Panc1 (cell line): ENCODE measurements at regions not wholly inside any gene's neighbourhood (a gene's known extent, or its start where the extent isn't known, plus 50 kb on each side); places are given as distances from the start of the nearest gene placed in this dataset.

ENCODE experiments used
- ATAC-seq: fragments of 200-7000 bp; cut with Tn5 transposase; 2 replicates; pipeline ENCODE4 v1.9.1; 2020; ENCODE audit warnings: mild to moderate bottlenecking, moderate library complexity
- BruUV-seq: library from RNA; stranded (reverse); fragments of 400-500 nt; replicated peaks from 2 replicates; lab custom pipeline; 2021; lab: Mats Ljungman, UMichigan
- CTCF ChIA-PET: fragments of 300-600 bp; sonication (Branson Sonifier 250); formaldehyde crosslinking; loops from one replicate; lab custom pipeline; 2022; ENCODE audit warnings: antibody characterized with exemption; lab: Charles Lee
- POLR2A ChIA-PET: fragments of 300-600 bp; sonication (Branson Sonifier 250); formaldehyde crosslinking; loops from one replicate; lab custom pipeline; 2022; ENCODE audit warnings: antibody characterized with exemption; lab: Charles Lee
- DNase-seq: peaks from one replicate; pipeline ENCODE4 v3.0.0-alpha.2; 2010; ENCODE audit warnings: low read depth, low spot score
- H3K27ac ChIP-seq: 2 replicates; pipeline ENCODE4 v1.5.1; 2011; ENCODE audit warnings: mild to moderate bottlenecking, low read length, inconsistent platforms
- H3K27me3 ChIP-seq: fragments of 200-500 bp; sonication (Bioruptor generic); 2 replicates; pipeline ENCODE4 v1.6.0; 2014; ENCODE audit warnings: low read length, inconsistent platforms; ENCODE audit not compliant: control insufficient read depth, insufficient read depth
- H3K36me3 ChIP-seq: fragments of 200-500 bp; sonication (Bioruptor generic); 2 replicates; pipeline ENCODE4 v1.5.1; 2014; ENCODE audit warnings: inconsistent platforms, mild to moderate bottlenecking, low read length, moderate library complexity; ENCODE audit not compliant: control insufficient read depth, insufficient read depth
- H3K4me1 ChIP-seq: 2 replicates; pipeline ENCODE4 v1.5.1; 2011; ENCODE audit warnings: inconsistent platforms, mild to moderate bottlenecking, low read length, moderate library complexity; ENCODE audit not compliant: control insufficient read depth, insufficient read depth
- H3K4me3 ChIP-seq, 2 experiments: 2 replicates each; pipeline ENCODE4 v1.5.1; 2011 to 2012; ENCODE audit warnings: low read depth in 2 of 2, low read length in 2 of 2, mild to moderate bottlenecking in 2 of 2, inconsistent platforms in 1 of 2, moderate library complexity in 1 of 2
- H3K9me3 ChIP-seq: fragments of 200-500 bp; sonication (Bioruptor generic); 2 replicates; pipeline ENCODE4 v1.5.1; 2014; ENCODE audit warnings: low read depth, mild to moderate bottlenecking, inconsistent platforms, low read length, moderate library complexity; ENCODE audit not compliant: control insufficient read depth, insufficient read depth
- POLR2AphosphoS5 ChIP-seq: IDR thresholded peaks from 2 replicates; pipeline ENCODE4 v1.6.1; 2012; ENCODE audit warnings: mild to moderate bottlenecking, low read depth, low read length, moderate library complexity
- REST ChIP-seq, 2 experiments: IDR thresholded peaks; 2 replicates each; pipeline ENCODE4 v1.6.1; 2011 to 2012; ENCODE audit warnings: low read depth in 2 of 2, control low read depth in 1 of 2, low read length in 1 of 2, mild to moderate bottlenecking in 1 of 2, moderate library complexity in 1 of 2; ENCODE audit not compliant: insufficient read depth in 1 of 2
- SIN3A ChIP-seq: IDR thresholded peaks from 2 replicates; pipeline ENCODE4 v1.6.1; 2012; ENCODE audit warnings: low read depth, mild to moderate bottlenecking, low read length, moderate library complexity, borderline replicate concordance; ENCODE audit not compliant: insufficient read depth
- TCF7L2 ChIP-seq: IDR thresholded peaks from 2 replicates; pipeline ENCODE4 v1.6.1; 2011; ENCODE audit warnings: mild to moderate bottlenecking, low read depth, low read length, inconsistent platforms
- in situ Hi-C: cut with HindIII; loops from 2 replicates; pipeline ENCODE4 v1.10.0; 2016; ENCODE audit warnings: low sequenced_read_pairs, low pct_unique_long_range_greater_than_20kb
- intact Hi-C: fragments of 100-400 bp; cut with micrococcal nuclease; formaldehyde crosslinking; loops from one replicate; pipeline ENCODE4 v1.10.0; 2022; ENCODE audit not compliant: unreplicated experiment
- TF ChIP-seq, protein P1 (sequence below): fragments of 450-650 bp; IDR thresholded peaks from 2 replicates; pipeline ENCODE4 v1.5.1; 2017; ENCODE audit warnings: mild to moderate bottlenecking

GRCh38 chr9:106619211-106619610 is 243.8 kb upstream of the ZNF462 start:
- ChIA-PET CTCF (no interaction called here), POLR2A (no interaction called here)
- intact Hi-C loops: no loop called here
- Histone ChIP-seq H3K27me3 (no peaks in the 10 kb centered on the region), H3K27ac (no peak overlapping the region), H3K4me3 (no peak overlapping the region), H3K36me3 (no peaks in the 10 kb centered on the region), H3K4me1 (no peaks in the 10 kb centered on the region), H3K9me3 (no peaks in the 10 kb centered on the region)
- BruUV-seq: no TSS peak
- no peak for ATAC-seq
- in situ Hi-C loops: no loop called here
- DNase-seq: no peak
- no peak for TF ChIP-seq POLR2AphosphoS5
- TF ChIP-seq, protein P1, sequence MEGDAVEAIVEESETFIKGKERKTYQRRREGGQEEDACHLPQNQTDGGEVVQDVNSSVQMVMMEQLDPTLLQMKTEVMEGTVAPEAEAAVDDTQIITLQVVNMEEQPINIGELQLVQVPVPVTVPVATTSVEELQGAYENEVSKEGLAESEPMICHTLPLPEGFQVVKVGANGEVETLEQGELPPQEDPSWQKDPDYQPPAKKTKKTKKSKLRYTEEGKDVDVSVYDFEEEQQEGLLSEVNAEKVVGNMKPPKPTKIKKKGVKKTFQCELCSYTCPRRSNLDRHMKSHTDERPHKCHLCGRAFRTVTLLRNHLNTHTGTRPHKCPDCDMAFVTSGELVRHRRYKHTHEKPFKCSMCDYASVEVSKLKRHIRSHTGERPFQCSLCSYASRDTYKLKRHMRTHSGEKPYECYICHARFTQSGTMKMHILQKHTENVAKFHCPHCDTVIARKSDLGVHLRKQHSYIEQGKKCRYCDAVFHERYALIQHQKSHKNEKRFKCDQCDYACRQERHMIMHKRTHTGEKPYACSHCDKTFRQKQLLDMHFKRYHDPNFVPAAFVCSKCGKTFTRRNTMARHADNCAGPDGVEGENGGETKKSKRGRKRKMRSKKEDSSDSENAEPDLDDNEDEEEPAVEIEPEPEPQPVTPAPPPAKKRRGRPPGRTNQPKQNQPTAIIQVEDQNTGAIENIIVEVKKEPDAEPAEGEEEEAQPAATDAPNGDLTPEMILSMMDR: no peak
- TF ChIP-seq SIN3A: no peak

DNA sequence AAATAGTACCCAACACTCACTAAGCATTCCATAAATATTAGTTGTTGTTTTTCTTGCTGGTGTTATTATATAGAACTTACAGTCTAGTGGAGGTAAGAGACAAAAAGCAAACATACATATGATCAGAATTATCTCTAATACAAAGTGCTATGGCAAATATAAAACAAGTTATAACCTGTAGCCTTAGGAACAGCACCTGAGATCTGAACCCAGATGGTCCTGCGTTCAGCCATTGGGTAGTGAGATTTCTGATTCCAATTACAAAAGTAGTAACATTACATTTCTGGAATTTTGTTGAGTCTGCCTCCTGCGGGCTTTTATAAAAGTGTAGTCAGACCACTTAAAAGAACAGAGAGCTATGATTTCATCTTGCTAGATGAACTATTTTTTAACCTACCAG is 242.9 kb upstream of the ZNF462 start:
- no peak overlapping the region for H3K27ac ChIP-seq
- ChIA-PET CTCF (no interaction called here), POLR2A (no interaction called here)
- H3K9me3 ChIP-seq: no peaks in the 10 kb centered on the region
- intact Hi-C loops: no loop called here
- ATAC-seq (no peak), DNase-seq (no peak)
- no TSS peak for BruUV-seq
- TF ChIP-seq REST (IDR thresholded peaks at IDR 0.05; ENCODE audit: insufficient read depth in 1 of 2, low read depth in 2 of 2, low read length in 1 of 2) (no peak), SIN3A (no peak), POLR2AphosphoS5 (no peak), TCF7L2 (no peak)
- TF ChIP-seq, protein P1: no peak
- no peaks in the 10 kb centered on the region for H3K27me3 ChIP-seq
- no peaks in the 10 kb centered on the region for H3K4me1 ChIP-seq
- H3K36me3 ChIP-seq: no peaks in the 10 kb centered on the region
- in situ Hi-C loops: no loop called here
- no peak overlapping the region for H3K4me3 ChIP-seq

DNA sequence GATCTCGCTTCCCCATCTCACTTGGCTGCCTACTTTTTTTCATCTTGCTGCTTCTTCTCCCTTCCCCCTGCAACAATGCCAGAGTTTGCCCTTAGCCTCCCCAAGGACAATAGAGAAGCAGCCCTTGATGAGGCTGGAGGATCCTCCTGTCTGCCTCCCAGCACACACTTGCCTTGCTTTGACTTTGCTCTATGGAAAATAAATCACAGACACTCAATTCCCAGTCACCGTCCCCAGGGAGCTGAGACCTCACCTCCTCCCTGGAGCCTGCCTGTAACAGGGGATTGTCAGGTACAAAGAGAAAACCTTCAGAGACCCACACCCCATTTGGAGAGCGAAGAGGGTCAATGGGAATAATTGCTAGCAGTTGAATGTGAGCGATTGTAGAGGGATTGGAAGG is 242.1 kb upstream of the ZNF462 start:
- no TSS peak for BruUV-seq
- no peaks in the 10 kb centered on the region for H3K9me3 ChIP-seq
- H3K36me3 ChIP-seq: no peaks in the 10 kb centered on the region
- ChIA-PET CTCF (no interaction called here), POLR2A (no interaction called here)
- DNase-seq (no peak), ATAC-seq (no peak)
- no peak for TF ChIP-seq REST (IDR thresholded peaks at IDR 0.05; ENCODE audit: insufficient read depth in 1 of 2, low read depth in 2 of 2, low read length in 1 of 2)
- no peak for TF ChIP-seq POLR2AphosphoS5
- no peak for TF ChIP-seq TCF7L2
- TF ChIP-seq, protein P1: no peak
- TF ChIP-seq SIN3A: no peak
- no peaks in the 10 kb centered on the region for H3K4me1 ChIP-seq
- H3K4me3 ChIP-seq: no peak overlapping the region
- H3K27me3 ChIP-seq: no peaks in the 10 kb centered on the region
- intact Hi-C loops (no loop called here), in situ Hi-C loops (no loop called here)
- no peak overlapping the region for H3K27ac ChIP-seq
